ENCODE measurements at regions not wholly inside any gene's neighbourhood (a gene's known extent, or its start where the extent isn't known, plus 50 kb on each side); places are given as distances from the start of the nearest gene placed in this dataset.

DNA sequence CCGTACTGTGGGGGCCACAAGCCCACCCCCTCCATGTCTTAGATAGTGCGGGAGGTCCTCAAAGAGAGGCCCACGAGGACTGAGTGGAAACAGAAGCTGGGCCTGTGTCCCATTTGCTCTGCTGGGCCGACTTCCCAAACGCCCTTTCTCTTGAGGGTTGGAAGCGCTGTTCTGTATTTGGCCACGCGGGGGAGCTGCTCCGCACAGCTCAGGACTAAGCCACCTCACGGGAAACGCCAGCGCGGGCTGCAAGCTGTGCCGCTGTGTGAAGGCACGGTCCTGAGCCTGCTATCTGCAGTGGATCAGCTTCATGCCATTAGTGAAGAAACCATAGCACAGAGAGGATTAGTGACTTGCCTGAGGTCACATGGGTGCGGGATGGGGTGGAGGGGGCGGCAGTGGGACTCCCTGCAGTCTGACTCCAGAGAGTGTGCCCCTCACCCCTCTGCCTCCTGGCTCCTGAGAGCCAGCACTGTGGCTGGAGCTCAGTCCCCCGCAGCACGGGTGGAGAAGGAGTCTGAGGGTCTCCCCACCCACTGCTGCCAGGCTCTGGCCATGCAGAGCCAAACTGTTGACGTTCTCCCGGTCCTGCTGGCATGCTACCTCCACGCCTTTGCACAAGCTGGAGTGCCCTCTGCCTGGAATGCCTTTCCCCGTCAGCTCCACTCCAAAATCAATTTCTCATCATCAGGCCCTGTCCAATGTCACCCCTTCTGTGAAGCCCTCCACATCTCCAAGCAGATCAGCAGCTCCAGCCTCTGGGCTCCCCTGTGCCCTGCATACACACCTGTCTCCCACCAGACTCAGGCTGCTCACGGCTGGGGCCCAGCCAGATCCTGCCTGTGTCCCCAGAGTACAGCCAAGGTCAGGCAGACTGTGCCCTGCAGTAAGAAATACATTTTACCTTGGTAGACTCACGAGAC is 51.5 kb upstream of the LRRC32 start:
- DNase-seq (ENCODE audit: low read depth in 2 of 2): peak; percentile 47 to 63

- DNase-seq (ENCODE audit: low read depth in 2 of 2): no peak
Measured at GRCh38 chr11:76723142-76723541, 52.6 kb upstream of the LRRC32 start.

DNA sequence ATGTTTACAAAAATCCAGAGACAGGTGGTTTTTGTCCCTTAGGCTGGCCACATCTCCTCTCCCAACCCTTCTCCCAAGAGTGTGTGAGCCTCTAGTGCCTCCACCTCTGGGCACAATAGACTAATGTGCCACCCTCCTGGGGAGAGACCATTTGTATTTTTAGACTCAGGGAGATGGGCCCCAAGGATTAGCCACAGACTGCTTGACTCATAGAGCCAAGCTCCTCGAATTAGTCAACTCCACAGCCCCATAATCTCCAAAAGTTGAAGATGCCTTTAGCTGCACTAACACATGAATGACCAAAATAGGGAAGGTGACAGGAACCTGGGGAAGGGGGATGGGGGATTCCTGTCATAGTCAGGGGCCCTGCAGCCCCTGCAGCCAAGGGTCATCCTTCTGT is 53.0 kb upstream of the LRRC32 start:
- DNase-seq (ENCODE audit: low read depth in 2 of 2): no peak

DNA sequence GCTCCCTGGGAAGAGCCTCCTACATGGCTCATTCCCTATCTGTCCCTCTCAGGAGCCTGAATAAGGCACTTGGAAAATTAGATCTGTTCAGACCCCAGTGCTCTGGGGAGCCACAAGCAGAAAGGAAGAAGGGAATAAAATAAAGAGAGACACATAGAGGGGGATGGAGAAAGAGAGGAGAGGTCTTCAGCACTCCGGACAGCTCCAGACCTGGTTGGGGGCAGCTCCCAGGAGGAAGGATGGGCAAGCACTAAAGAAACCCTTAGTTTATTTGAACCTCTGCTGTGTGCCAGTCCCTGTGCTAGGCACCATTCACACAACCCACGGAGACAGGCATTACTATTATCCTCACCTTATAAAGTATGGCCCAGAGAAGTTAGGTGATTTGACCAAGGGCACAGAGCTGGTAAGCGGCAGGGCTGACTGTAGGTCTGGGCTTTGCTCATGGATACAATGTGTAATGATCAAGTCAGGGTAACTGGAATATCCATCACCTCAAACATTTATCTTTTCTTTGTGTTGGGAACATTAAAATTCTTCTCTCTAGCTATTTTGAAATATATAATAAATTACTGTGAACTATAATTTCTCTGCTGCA is 53.7 kb upstream of the LRRC32 start:
- DNase-seq (ENCODE audit: low read depth in 2 of 2): no peak

GRCh38 chr11:76728227-76728626 is 54.9 kb upstream of the TSKU start:
- DNase-seq (ENCODE audit: low read depth in 2 of 2): no peak

- DNase-seq (ENCODE audit: low read depth in 2 of 2): no peak
Measured at GRCh38 chr11:76728778-76729177, 54.4 kb upstream of the TSKU start.

GRCh38 chr11:76729214-76729613 is 53.9 kb upstream of the TSKU start:
- no peak for DNase-seq (ENCODE audit: low read depth in 2 of 2)

DNA sequence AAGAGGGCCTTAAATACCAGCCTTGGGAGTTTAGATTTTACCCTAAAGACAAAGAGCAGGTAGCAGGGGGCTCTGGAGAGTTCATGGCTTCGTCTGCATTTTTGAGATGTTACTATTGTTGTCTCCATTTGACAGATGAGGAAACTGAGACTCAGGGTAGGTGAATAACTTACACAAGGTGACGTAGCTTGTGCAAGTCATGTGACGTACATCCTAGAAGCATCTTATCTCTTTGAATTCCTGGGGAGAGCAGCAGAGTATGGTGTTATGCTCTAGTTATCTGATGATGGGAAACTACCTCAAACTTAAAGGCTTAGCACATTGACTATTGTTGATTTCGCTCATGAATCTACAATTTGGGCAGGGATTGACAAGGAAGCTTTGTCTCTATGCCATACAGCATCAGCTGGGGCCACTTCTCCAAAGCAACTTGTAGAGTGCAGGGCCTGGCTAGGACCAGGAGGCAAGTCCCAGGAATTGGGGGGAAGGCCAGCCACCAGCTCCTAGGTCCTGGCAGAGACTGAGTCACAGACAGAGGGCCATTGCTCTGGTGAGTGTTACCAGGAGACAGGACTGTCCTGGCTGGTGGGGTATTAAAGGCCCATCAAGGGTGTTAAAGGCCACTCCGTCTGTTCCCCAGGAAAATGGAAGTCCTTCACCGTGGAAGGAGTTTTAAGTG is 52.1 kb upstream of the TSKU start:
- DNase-seq (ENCODE audit: low read depth in 2 of 2): no peak

DNA sequence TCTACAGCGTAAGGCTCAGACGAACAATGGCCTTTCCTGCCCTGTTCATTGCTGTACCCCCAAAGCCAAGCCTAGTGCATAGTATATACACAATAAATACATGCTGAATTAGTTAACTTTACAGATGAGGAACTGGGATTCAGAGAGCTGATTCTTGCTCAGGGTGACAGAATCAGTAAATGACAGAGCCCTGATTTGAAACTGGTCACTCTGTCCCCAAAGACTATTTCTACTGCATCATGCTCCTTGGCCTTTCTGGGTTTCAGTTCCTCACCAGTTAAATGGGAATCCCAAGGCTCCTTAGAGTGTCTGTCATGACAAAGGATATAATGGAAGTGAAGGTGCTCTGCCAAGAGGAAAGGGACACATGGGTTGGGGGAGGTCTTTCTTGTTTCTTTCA is 50.5 kb upstream of the TSKU start:
- no peak for DNase-seq (ENCODE audit: low read depth in 2 of 2)

Measured in stimulated activated CD8-positive, alpha-beta memory T cell treated with anti-CD3 and anti-CD28 coated beads, Interleukin-7, amount 100 ng/mL, for 1 hour (primary cell).